GM18868 (cell line): ENCODE measurements at regions not wholly inside any gene's neighbourhood (a gene's known extent, or its start where the extent isn't known, plus 50 kb on each side); places are given as distances from the start of the nearest gene placed in this dataset.

ENCODE experiments used
- ATAC-seq: cut with Tn5 transposase; IDR thresholded peaks from one replicate; pipeline ENCODE4 v1.9.1; 2021; ENCODE audit warnings: mild to moderate bottlenecking, moderate library complexity; ENCODE audit not compliant: unreplicated experiment

- ATAC-seq: no peak
Observed at GRCh38 chr15:100734586-100734985, 132.2 kb downstream of the ASB7 start.

GRCh38 chr15:100735129-100736053, 133.0 kb downstream of the ASB7 start:
- ATAC-seq: no peak

- no peak for ATAC-seq
Observed at GRCh38 chr15:100737214-100737613, 134.8 kb downstream of the ASB7 start.

DNA sequence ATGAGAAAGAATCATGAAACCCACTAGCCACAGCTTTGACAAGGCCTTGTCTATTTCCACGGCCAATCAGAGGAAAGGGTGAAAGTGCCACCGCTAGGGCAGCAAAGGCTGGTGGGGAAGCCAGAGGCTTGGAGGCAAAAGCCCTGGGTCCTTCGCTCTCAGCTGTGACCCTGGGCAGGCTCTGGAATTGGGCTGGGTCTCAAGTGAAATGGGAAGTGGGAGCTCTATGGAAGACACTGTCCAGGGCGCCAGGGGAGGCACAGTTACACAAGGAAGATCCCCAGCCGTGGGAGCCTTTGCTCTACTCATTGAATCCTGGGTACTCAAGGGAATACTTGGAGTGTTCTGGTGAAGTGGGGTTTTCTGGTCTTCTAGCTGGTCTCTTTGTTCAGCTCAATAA, 136.2 kb downstream of the ASB7 start:
- ATAC-seq: no peak

- no peak for ATAC-seq
Observed at GRCh38 chr15:100740138-100740537, 137.7 kb downstream of the ASB7 start.

DNA sequence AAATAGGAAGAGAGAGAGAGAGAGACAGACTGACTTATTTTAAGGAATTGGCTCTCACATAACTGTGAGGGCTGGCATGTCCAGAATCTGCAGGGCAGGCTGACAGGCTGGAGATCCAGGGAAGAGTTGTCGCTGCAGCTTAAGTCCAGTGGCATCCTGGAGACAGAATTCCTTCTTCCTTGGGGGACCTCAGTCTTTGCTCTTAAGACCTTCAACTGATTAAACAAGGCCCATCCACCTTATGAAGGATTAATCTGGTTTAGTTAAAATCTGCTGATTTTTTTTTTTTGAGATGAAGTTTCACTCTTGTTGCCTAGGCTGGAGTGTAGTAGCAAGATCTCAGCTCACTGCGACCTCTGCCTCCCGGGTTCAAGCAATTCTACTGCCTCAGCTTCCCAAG, 128.0 kb upstream of the ALDH1A3 start:
- no peak for ATAC-seq

DNA sequence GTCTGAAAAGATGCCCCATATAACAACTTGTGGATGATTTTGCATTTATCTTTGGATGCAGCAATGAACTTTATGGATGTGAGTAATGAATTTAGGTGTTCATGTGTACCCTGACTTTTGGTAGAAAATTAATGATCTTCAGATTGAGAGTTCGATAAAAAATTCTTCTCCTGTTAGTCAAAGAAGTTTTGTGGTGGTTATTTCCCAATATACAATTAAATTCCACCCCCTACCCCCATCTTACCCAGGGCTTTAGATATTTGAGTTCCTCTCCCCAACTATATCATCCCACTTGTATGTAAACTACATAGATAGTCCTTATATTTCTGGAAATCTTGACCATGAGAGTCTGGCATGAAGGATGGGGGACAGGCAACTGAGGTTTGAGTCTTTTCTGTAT, 126.1 kb upstream of the ALDH1A3 start:
- ATAC-seq: no peak

DNA sequence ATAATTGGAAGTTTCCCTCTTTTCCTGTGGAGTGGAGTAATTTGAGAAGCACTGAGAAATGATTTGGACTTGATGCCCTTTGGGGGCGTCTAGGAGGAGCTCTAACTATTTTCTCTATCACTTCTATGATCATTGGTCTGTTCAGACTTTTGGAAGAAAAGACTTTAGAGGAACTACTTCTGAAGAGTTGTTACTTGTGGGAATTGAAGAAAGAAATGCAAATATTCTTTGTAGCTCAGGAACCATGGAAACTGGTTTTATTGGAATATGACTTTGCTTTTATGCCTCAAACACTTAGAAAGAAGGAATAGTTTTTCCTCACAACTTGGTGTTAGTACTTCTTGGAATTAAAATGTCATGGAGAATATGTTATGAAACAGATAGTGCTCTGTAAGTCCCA, 122.0 kb upstream of the ALDH1A3 start:
- no peak for ATAC-seq

DNA sequence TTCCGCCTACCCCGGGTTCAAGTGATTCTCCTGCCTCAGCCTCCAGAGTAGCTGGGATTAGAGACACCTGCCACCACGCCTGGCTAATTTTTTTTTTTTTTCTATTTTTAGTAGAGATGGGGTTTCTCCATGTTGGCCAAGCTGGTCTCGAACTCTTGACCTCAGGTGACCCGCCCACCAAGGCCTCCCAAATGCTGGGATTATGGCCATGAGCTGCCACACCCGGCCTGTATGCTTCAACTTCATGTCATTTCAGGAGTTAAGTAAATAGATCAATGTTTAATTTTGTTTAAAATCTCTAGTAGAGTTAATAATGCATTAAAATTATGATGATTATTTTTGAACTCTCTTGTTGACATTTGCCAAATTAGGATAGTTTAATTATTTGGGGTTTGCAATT, 121.1 kb upstream of the ALDH1A3 start:
- no peak for ATAC-seq

DNA sequence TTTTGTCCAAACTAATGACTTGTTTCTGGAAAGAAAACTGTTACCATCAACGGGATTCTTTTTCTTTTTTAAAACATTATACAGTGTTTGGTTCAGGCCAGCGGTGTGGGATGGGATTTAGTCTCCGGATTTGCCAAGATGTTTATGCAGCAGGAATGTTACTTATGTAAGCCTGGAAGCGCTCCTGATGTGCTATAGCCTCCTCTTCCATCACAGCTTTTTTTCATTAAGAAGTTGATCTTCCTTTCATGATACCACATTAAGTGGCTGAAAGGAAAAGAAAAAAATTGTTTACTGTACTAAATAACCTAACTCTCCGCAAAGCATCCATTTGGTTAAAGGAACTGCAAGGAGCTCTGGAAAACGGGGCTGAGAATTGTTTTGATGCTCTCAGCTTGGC, 120.5 kb upstream of the ALDH1A3 start:
- no peak for ATAC-seq

GRCh38 chr15:100759698-100760356, 119.8 kb upstream of the ALDH1A3 start:
- ATAC-seq: no peak

DNA sequence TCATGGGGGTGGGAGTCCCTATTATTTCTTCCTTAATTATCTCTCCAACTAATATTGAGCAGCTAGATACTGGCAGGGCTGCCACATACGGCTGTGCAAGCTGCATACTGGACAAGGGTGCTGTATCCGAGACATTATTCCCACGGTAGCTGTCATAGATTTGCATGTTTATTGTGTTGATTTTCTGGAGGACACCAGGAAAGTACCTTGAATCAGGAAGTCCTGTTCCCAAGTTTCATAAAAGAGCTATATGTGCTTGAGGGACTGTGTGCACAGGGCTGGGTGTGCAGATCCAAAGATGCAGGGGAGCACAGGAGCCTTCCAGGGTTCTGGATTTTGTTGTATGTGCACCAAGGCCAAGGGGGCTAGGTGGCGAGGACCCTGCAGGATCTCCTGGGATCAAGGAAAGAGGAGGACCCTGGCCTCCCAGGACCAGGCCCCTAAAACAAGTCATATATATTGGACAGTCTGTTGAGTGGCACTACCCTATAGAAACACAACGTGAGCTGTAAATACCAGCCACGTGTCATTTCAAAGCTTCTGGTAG, 119.2 kb upstream of the ALDH1A3 start:
- ATAC-seq: no peak

- ATAC-seq: no peak
Observed at GRCh38 chr15:100761290-100761935, 118.2 kb upstream of the ALDH1A3 start.

GRCh38 chr15:100762289-100762688, 117.3 kb upstream of the ALDH1A3 start:
- no peak for ATAC-seq

DNA sequence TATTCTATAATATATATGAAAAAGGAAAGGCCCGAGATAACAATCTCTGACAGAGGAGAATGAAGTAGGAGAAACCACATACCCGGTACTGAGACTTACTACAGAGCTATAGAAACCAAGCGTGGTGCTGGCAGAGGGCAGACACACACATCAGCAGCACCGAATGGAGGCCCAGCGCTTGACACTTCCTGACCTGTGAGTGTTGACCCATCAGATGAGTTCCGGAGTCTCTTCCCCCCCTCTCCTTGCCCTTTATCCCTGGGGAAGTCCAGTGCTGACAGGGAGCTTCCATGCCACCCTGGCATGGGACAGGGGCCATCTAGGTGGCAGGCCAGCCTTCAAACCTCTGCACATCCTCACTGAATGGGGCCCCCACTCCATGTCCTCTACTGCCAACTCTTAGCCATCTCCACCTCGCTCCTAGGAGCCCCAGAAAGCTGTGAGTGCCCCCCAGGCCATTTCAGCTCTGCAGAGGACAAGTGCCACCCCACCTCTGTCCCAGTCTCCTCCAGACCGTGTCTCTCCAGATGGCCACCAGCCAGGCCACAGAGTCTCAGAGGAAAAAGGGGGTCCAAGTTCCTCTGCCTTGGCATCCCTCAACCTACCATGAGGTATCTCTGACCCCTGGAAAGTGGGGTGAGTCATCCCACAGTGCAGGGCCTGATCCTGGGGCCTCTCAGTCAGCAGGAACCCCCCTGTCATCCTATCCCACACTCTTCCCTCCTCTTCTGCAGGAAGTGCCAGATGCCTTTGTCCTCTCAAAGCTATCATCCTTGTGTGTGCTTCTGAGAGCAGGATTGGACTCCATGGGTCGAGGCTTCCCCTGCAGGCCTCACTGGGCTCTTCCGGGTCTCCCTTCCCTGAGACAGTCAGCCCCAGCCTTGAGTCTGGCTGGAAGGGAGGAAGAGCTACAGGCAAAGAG, 116.5 kb upstream of the ALDH1A3 start:
- no peak for ATAC-seq

- ATAC-seq: no peak
Observed at GRCh38 chr15:100763835-100764750, 115.5 kb upstream of the ALDH1A3 start.

GRCh38 chr15:100764778-100765466, 114.7 kb upstream of the ALDH1A3 start:
- no peak for ATAC-seq

DNA sequence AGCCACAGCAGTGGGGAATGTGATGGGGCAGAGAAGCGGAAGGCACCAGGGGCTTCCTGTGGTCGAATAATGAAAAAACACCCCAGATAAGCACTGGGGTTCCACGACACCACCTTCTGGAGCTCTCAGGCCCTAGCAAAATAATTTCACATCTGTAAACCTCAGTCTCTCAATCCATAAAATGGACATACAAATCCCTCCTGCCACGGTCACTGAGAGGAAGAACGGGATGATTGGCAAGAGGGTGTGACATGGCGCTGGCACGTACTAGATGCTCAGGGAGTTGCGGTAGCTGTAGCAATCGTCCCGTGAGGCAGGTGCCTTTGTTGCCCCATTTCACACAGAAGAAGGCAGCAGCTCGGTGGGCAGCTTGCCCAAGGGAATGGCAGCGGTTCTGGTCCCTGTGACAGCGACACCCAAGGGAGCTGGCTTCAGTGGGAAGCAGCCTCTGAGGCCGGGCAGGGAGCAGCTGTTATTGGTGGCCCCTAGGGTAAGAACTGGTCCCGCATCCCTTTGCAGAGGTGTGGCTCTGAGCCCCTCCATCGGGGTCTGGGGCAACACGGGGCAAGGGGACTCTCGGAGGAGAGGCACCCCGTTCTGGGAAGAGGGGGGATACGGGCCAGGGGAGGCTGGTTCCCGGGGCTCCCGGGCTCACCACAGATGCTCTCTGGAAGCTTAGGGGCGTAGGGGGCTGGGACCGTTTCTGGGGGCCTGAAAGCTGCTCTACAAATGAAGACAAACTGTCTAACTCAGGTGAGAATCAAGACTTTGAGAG, 114.0 kb upstream of the ALDH1A3 start:
- no peak for ATAC-seq
